Hepatocyte (in vitro differentiated cells): ENCODE measurements at regions not wholly inside any gene's neighbourhood (a gene's known extent, or its start where the extent isn't known, plus 50 kb on each side); places are given as distances from the start of the nearest gene placed in this dataset.

ENCODE experiments used
- DNase-seq: peaks from one replicate; pipeline ENCODE4 v3.0.0-alpha.2; 2016; ENCODE audit warnings: low spot score
- H2AFZ ChIP-seq: fragments of 200-600 bp; sonication (generic); 2 replicates; pipeline ENCODE4 v1.6.0; 2016; ENCODE audit warnings: antibody characterized with exemption, mild to moderate bottlenecking
- H3K27ac ChIP-seq: fragments of 200-600 bp; sonication (generic); 2 replicates; pipeline ENCODE4 v1.5.1; 2016; ENCODE audit warnings: mild to moderate bottlenecking
- H3K27me3 ChIP-seq: fragments of 200-600 bp; sonication (generic); 2 replicates; pipeline ENCODE4 v1.6.1; 2016
- H3K36me3 ChIP-seq: fragments of 200-600 bp; sonication (generic); replicated peaks from 2 replicates; pipeline ENCODE4 v1.5.1; 2016; ENCODE audit warnings: low read depth; ENCODE audit not compliant: insufficient read depth
- H3K4me1 ChIP-seq: fragments of 200-600 bp; sonication (generic); 2 replicates; pipeline ENCODE4 v1.5.1; 2016; ENCODE audit warnings: mild to moderate bottlenecking, moderate library complexity; ENCODE audit not compliant: insufficient read depth
- H3K4me2 ChIP-seq: fragments of 200-600 bp; sonication (generic); 2 replicates; pipeline ENCODE4 v1.6.0; 2016
- H3K4me3 ChIP-seq: fragments of 200-600 bp; sonication (generic); 2 replicates; pipeline ENCODE4 v1.5.1; 2016; ENCODE audit warnings: mild to moderate bottlenecking
- H3K79me2 ChIP-seq: fragments of 200-600 bp; sonication (generic); 2 replicates; pipeline ENCODE4 v1.6.0; 2017; ENCODE audit warnings: mild to moderate bottlenecking
- H3K9me2 ChIP-seq: fragments of 200-600 bp; sonication (generic); replicated peaks from 2 replicates; pipeline ENCODE4 v1.6.0; 2017; ENCODE audit warnings: mild to moderate bottlenecking; ENCODE audit not compliant: insufficient read depth
- H3K9me3 ChIP-seq: fragments of 200-600 bp; sonication (generic); 2 replicates; pipeline ENCODE4 v1.5.1; 2016; ENCODE audit warnings: low read depth, mild to moderate bottlenecking
- H4K20me1 ChIP-seq: fragments of 200-600 bp; sonication (generic); 2 replicates; pipeline ENCODE4 v1.6.0; 2016; ENCODE audit warnings: mild to moderate bottlenecking; ENCODE audit not compliant: insufficient read depth, poor library complexity, severe bottlenecking
- CTCF ChIP-seq: fragments of 200-600 bp; sonication (generic); IDR thresholded peaks from 2 replicates; pipeline ENCODE4 v1.5.1; 2016; ENCODE audit warnings: antibody characterized with exemption, mild to moderate bottlenecking; ENCODE audit not compliant: poor library complexity
- EZH2 ChIP-seq: fragments of 200-600 bp; sonication (generic); IDR thresholded peaks from 2 replicates; pipeline ENCODE4 v1.6.1; 2016; ENCODE audit warnings: antibody characterized with exemption, mild to moderate bottlenecking, borderline replicate concordance
- EZH2phosphoT487 ChIP-seq: fragments of 200-600 bp; sonication (generic); IDR thresholded peaks from one replicate; pipeline ENCODE4 v1.6.1; 2018; ENCODE audit warnings: antibody characterized with exemption, mild to moderate bottlenecking, low read depth, moderate library complexity; ENCODE audit not compliant: unreplicated experiment, severe bottlenecking
- WGBS: methylation state at CpG from one replicate; pipeline ENCODE4 v1.1.6; 2016; ENCODE audit warnings: low lambda C conversion rate; ENCODE audit errors: missing lambda C conversion rate; 5-methylcytosine and 5-hydroxymethylcytosine counted together

- H3K4me1 ChIP-seq: no peaks in the 10 kb centered on the region
- H3K4me2 ChIP-seq: no peak overlapping the region
- no peaks in the 10 kb centered on the region for H4K20me1 ChIP-seq
- H3K79me2 ChIP-seq: no peaks in the 10 kb centered on the region
- H3K9me3 ChIP-seq: no peaks in the 10 kb centered on the region
- no peaks in the 10 kb centered on the region for H3K36me3 ChIP-seq
- H3K4me3 ChIP-seq: no peak overlapping the region
- no peaks in the 10 kb centered on the region for H3K9me2 ChIP-seq
- H2AFZ ChIP-seq: no peak overlapping the region
- H3K27ac ChIP-seq: no peak overlapping the region
- no peaks in the 10 kb centered on the region for H3K27me3 ChIP-seq
- no peak for DNase-seq
- TF ChIP-seq EZH2phosphoT487 (no peak), CTCF (no peak), EZH2 (no peak)
- WGBS: 90% methylated on average over 3 of the region's 3 CpGs
These were observed 166.8 kb downstream of the PSAT1 start for GRCh38 chr9:78463750-78464149.

GRCh38 chr9:78468231-78468630 is 171.3 kb downstream of the PSAT1 start:
- no peaks in the 10 kb centered on the region for H3K36me3 ChIP-seq
- no peak overlapping the region for H2AFZ ChIP-seq
- no peak overlapping the region for H3K4me2 ChIP-seq
- WGBS: 62% methylated on average over 7 of the region's 7 CpGs
- H3K27me3 ChIP-seq: no peaks in the 10 kb centered on the region
- DNase-seq: no peak
- H3K4me3 ChIP-seq: no peak overlapping the region
- no peaks in the 10 kb centered on the region for H4K20me1 ChIP-seq
- no peak overlapping the region for H3K27ac ChIP-seq
- H3K79me2 ChIP-seq: no peaks in the 10 kb centered on the region
- H3K9me2 ChIP-seq: no peaks in the 10 kb centered on the region
- no peaks in the 10 kb centered on the region for H3K4me1 ChIP-seq
- TF ChIP-seq CTCF (no peak), EZH2 (no peak), EZH2phosphoT487 (no peak)
- no peaks in the 10 kb centered on the region for H3K9me3 ChIP-seq

- no peak overlapping the region for H2AFZ ChIP-seq
- no peak overlapping the region for H3K4me2 ChIP-seq
- H3K9me3 ChIP-seq: no peaks in the 10 kb centered on the region
- no peak for DNase-seq
- H3K9me2 ChIP-seq: no peaks in the 10 kb centered on the region
- H3K4me3 ChIP-seq: no peak overlapping the region
- H3K36me3 ChIP-seq: no peaks in the 10 kb centered on the region
- TF ChIP-seq EZH2phosphoT487 (no peak), CTCF (no peak)
- no peaks in the 10 kb centered on the region for H3K27me3 ChIP-seq
- H4K20me1 ChIP-seq: no peaks in the 10 kb centered on the region
- no peaks in the 10 kb centered on the region for H3K79me2 ChIP-seq
- 66% methylated on average over 5 of the region's 5 CpGs for WGBS
- H3K27ac ChIP-seq: no peak overlapping the region
- no peaks in the 10 kb centered on the region for H3K4me1 ChIP-seq
These were observed 172.2 kb downstream of the PSAT1 start for GRCh38 chr9:78468974-78469576.

GRCh38 chr9:78470216-78470615 is 173.3 kb downstream of the PSAT1 start:
- no peak overlapping the region for H2AFZ ChIP-seq
- H3K4me2 ChIP-seq: no peak overlapping the region
- no peaks in the 10 kb centered on the region for H4K20me1 ChIP-seq
- no peaks in the 10 kb centered on the region for H3K79me2 ChIP-seq
- no peak for DNase-seq
- no peaks in the 10 kb centered on the region for H3K27me3 ChIP-seq
- H3K4me3 ChIP-seq: no peak overlapping the region
- no peaks in the 10 kb centered on the region for H3K9me3 ChIP-seq
- H3K4me1 ChIP-seq: no peaks in the 10 kb centered on the region
- H3K36me3 ChIP-seq: no peaks in the 10 kb centered on the region
- no peak for TF ChIP-seq CTCF
- no peak for TF ChIP-seq EZH2phosphoT487
- no peak for TF ChIP-seq EZH2
- H3K27ac ChIP-seq: no peak overlapping the region
- H3K9me2 ChIP-seq: no peaks in the 10 kb centered on the region
